GM19351 (cell line): ENCODE measurements at regions not wholly inside any gene's neighbourhood (a gene's known extent, or its start where the extent isn't known, plus 50 kb on each side); places are given as distances from the start of the nearest gene placed in this dataset.
"Not testable (repeated sequence)": the region's sequence is repeated elsewhere in the genome, so short reads cannot be mapped to it uniquely, and the experiment has no call there.

Experiments
- ATAC-seq: cut with Tn5 transposase; IDR thresholded peaks from one replicate; pipeline ENCODE4 v1.9.1; 2021; ENCODE audit warnings: mild to moderate bottlenecking, moderate library complexity; ENCODE audit not compliant: unreplicated experiment

- not testable (repeated sequence) for ATAC-seq
Observed at GRCh38 chr1:143842058-143842457, 129.7 kb downstream of the FAM72C start.

GRCh38 chr1:143839182-143839581 lies 132.6 kb downstream of the FAM72C start:
- not testable (repeated sequence) for ATAC-seq

- not testable (repeated sequence) for ATAC-seq
Observed at GRCh38 chr1:143838598-143838929, 133.2 kb downstream of the FAM72C start.

- ATAC-seq: not testable (repeated sequence)
Observed at GRCh38 chr1:143837924-143838597, 133.7 kb downstream of the FAM72C start.

- ATAC-seq: not testable (repeated sequence)
Observed at GRCh38 chr1:143833376-143833775, 138.4 kb downstream of the FAM72C start.

GRCh38 chr1:143832379-143832716 lies 139.4 kb downstream of the FAM72C start:
- not testable (repeated sequence) for ATAC-seq

GRCh38 chr1:143831479-143832378 lies 140.1 kb downstream of the FAM72C start:
- not testable (repeated sequence) for ATAC-seq

- not testable (repeated sequence) for ATAC-seq
Observed at GRCh38 chr1:143826162-143826561, 145.6 kb downstream of the FAM72C start.

GRCh38 chr1:143824266-143824665 lies 147.5 kb downstream of the FAM72C start:
- ATAC-seq: not testable (repeated sequence)

GRCh38 chr1:143820058-143820457 lies 151.7 kb downstream of the FAM72C start:
- ATAC-seq: not testable (repeated sequence)

- ATAC-seq: not testable (repeated sequence)
Observed at GRCh38 chr1:143816369-143816768, 155.4 kb downstream of the FAM72C start.

GRCh38 chr1:143805374-143805773 lies 166.4 kb downstream of the FAM72C start:
- not testable (repeated sequence) for ATAC-seq

- not testable (repeated sequence) for ATAC-seq
Observed at GRCh38 chr1:143804707-143805356, 167.0 kb downstream of the FAM72C start.

GRCh38 chr1:143803927-143804411 lies 167.8 kb downstream of the FAM72C start:
- peak; percentile 72 for ATAC-seq

- ATAC-seq: not testable (repeated sequence)
Observed at GRCh38 chr1:143803095-143803494, 168.7 kb downstream of the FAM72C start.

GRCh38 chr1:143799568-143800187 lies 172.1 kb downstream of the FAM72C start:
- peak; percentile 46 for ATAC-seq

- ATAC-seq: not testable (repeated sequence)
Observed at GRCh38 chr1:143796369-143796768, 175.4 kb downstream of the FAM72C start.

- ATAC-seq: not testable (repeated sequence)
Observed at GRCh38 chr1:143792047-143792937, 179.5 kb downstream of the FAM72C start.

- ATAC-seq: not testable (repeated sequence)
Observed at GRCh38 chr1:143786381-143786780, 185.4 kb downstream of the FAM72C start.

- ATAC-seq: not testable (repeated sequence)
Observed at GRCh38 chr1:143785883-143786282, 185.9 kb downstream of the FAM72C start.
